Uterus (tissue), 2 donors: ENCODE measurements at regions not wholly inside any gene's neighbourhood (a gene's known extent, or its start where the extent isn't known, plus 50 kb on each side); places are given as distances from the start of the nearest gene placed in this dataset.

Source experiments
- CTCF ChIP-seq, 4 experiments: fragments of 200-600 bp in 2 of 4; fragments of 450-650 bp in 2 of 4; sonication (generic) in 2 of 4; IDR thresholded peaks; one replicate each; pipeline ENCODE4 v1.5.1; 2016 to 2019; ENCODE audit warnings: antibody characterized with exemption in 4 of 4, mild to moderate bottlenecking in 2 of 4, moderate library complexity in 1 of 4
- POLR2A ChIP-seq, 2 donors: fragments of 450-650 bp; IDR thresholded peaks; one replicate each; pipeline ENCODE4 v1.6.1; 2016; ENCODE audit warnings: antibody characterized with exemption in 2 of 2, mild to moderate bottlenecking in 1 of 2, moderate library complexity in 1 of 2

- no peak for TF ChIP-seq CTCF (IDR thresholded peaks at IDR 0.05)
- no peak for TF ChIP-seq POLR2A (IDR thresholded peaks at IDR 0.05)
These were observed 95.7 kb upstream of the ESRRB start for GRCh38 chr14:76280221-76280620.
